ENCODE measurements at regions not wholly inside any gene's neighbourhood (a gene's known extent, or its start where the extent isn't known, plus 50 kb on each side); places are given as distances from the start of the nearest gene placed in this dataset.

- Mint-ChIP-seq H3K4me3 (no peak overlapping the region), H3K27ac (no peak overlapping the region), H3K27me3 (ENCODE audit: insufficient read depth) (peaks cover 2% of the 10 kb centered on the region; the same call in 1 of the 2 replicates), H3K9me3 (no peaks in the 10 kb centered on the region), H3K36me3 (ENCODE audit: low read depth) (no peaks in the 10 kb centered on the region), H3K4me1 (ENCODE audit: low read depth) (no peaks in the 10 kb centered on the region)
- TF ChIP-seq CTCF (IDR thresholded peaks at IDR 0.05): no peak
- no peak for DNase-seq
Measured at GRCh38 chr3:86653661-86654205, 337.2 kb downstream of the VGLL3 start.

GRCh38 chr3:86648087-86648486 is 342.9 kb downstream of the VGLL3 start:
- Mint-ChIP-seq H3K9me3 (no peaks in the 10 kb centered on the region; the same call in 1 of the 2 replicates), H3K4me3 (no peak overlapping the region), H3K4me1 (ENCODE audit: low read depth) (no peaks in the 10 kb centered on the region), H3K27me3 (ENCODE audit: insufficient read depth) (no peaks in the 10 kb centered on the region; the same call in 1 of the 2 replicates), H3K27ac (no peak overlapping the region), H3K36me3 (ENCODE audit: low read depth) (no peaks in the 10 kb centered on the region)
- no peak for TF ChIP-seq CTCF (IDR thresholded peaks at IDR 0.05)
- no peak for DNase-seq

GRCh38 chr3:86645756-86646155 is 345.2 kb downstream of the VGLL3 start:
- H3K9me3 Mint-ChIP-seq: no peaks in the 10 kb centered on the region; the same call in 1 of the 2 replicates
- TF ChIP-seq CTCF (IDR thresholded peaks at IDR 0.05): no peak
- no peaks in the 10 kb centered on the region; the same call in 1 of the 2 replicates for H3K27me3 Mint-ChIP-seq (ENCODE audit: insufficient read depth)
- H3K36me3 Mint-ChIP-seq (ENCODE audit: low read depth): no peaks in the 10 kb centered on the region
- DNase-seq: no peak
- H3K27ac Mint-ChIP-seq: no peak overlapping the region
- H3K4me3 Mint-ChIP-seq: no peak overlapping the region
- H3K4me1 Mint-ChIP-seq (ENCODE audit: low read depth): no peaks in the 10 kb centered on the region

- Mint-ChIP-seq H3K9me3 (peaks cover 21% of the 10 kb centered on the region), H3K4me3 (no peak overlapping the region), H3K4me1 (ENCODE audit: low read depth) (no peaks in the 10 kb centered on the region), H3K27me3 (ENCODE audit: insufficient read depth) (no peaks in the 10 kb centered on the region), H3K36me3 (ENCODE audit: low read depth) (no peaks in the 10 kb centered on the region), H3K27ac (no peak overlapping the region)
- no peak for TF ChIP-seq CTCF (IDR thresholded peaks at IDR 0.05)
- no peak for DNase-seq
Measured at GRCh38 chr3:86634361-86634760, 356.6 kb downstream of the VGLL3 start.

GRCh38 chr3:86629511-86629910 is 361.4 kb downstream of the VGLL3 start:
- no peak overlapping the region for H3K4me3 Mint-ChIP-seq
- no peaks in the 10 kb centered on the region for H3K36me3 Mint-ChIP-seq (ENCODE audit: low read depth)
- peaks cover 12% of the 10 kb centered on the region for H3K9me3 Mint-ChIP-seq
- no peak overlapping the region for H3K27ac Mint-ChIP-seq
- no peaks in the 10 kb centered on the region for H3K27me3 Mint-ChIP-seq (ENCODE audit: insufficient read depth)
- no peak for TF ChIP-seq CTCF (IDR thresholded peaks at IDR 0.05)
- DNase-seq: no peak
- H3K4me1 Mint-ChIP-seq (ENCODE audit: low read depth): no peaks in the 10 kb centered on the region

GRCh38 chr3:86624192-86624591 is 366.8 kb downstream of the VGLL3 start:
- Mint-ChIP-seq H3K4me1 (ENCODE audit: low read depth) (no peaks in the 10 kb centered on the region), H3K9me3 (peaks cover 28% of the 10 kb centered on the region), H3K27me3 (ENCODE audit: insufficient read depth) (no peaks in the 10 kb centered on the region), H3K27ac (no peak overlapping the region), H3K4me3 (no peak overlapping the region), H3K36me3 (ENCODE audit: low read depth) (no peaks in the 10 kb centered on the region)
- TF ChIP-seq CTCF (IDR thresholded peaks at IDR 0.05): no peak
- no peak for DNase-seq

Data from HFFc6 (cell line).